ENCODE measurements at regions not wholly inside any gene's neighbourhood (a gene's known extent, or its start where the extent isn't known, plus 50 kb on each side); places are given as distances from the start of the nearest gene placed in this dataset.

DNA sequence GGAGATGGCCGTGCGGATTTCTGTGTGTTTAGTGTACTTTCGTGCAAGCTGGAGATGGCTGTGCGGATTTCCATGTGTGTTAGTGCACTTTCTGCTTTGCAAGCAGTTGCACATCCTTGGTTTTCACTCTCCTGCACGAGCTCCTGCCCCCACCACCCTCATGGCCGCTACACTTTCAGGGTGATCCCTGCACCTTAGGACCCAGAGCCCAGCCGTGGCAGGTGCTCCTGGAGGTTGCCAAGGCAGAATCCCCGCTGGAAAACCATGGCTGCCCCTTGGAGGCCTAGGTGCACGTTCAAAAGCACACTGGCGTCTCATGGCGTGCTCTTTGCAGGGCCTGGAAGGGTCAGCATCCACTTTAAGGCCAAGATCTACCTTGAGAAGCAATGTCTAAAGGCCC is 311.0 kb upstream of the TNRC6C start:
- FAIRE-seq (no peak), DNase-seq (ENCODE audit: insufficient read length, low spot score) (no peak)
- TF ChIP-seq POLR2A (IDR thresholded peaks at IDR 0.05; ENCODE audit: low read depth, low read length): no peak

DNA sequence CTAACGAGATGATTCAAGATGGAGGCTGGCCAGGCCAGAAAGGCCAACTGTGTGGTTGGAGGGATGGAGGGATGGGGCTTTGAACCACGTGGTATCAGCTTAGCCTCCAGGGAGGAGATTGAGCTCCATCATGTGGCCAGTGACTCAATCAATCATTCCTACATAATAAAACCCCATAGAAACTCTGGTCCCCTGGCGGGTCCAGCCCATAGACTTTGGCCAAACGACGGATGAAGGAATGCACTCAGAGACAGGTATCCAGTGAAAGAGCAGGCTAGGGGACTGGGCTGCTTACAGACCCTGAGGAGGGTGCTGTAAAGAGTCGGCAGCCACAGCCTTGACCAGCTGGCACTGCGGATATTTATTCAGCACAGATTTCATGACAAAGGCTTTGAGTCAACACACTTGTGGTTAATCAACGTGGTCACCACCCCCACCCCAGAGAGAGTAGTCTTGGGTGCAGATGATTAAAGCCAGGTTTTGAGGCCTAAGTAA is 308.7 kb upstream of the TNRC6C start:
- no peak for TF ChIP-seq POLR2A (IDR thresholded peaks at IDR 0.05; ENCODE audit: low read depth, low read length)
- FAIRE-seq (no peak), DNase-seq (ENCODE audit: insufficient read length, low spot score) (no peak)

DNA sequence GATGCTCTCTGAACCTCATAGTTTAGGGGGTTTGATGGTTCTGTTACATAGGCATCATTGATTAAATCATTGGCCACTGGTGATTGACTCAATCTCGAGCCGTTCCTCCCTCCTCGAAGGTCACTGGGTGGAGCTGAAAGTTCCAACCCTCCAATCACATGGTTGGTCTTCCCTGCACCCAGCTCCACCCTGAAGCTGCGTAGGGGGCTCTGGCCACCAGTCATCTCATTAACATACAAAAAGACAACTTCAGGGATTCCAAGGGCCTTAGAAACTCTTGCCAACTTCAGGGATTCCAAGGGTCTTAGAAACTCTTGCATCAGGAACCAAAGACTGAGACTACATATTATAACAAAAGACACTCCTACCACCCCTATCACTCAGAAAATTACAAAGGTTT is 306.5 kb upstream of the TNRC6C start:
- DNase-seq (ENCODE audit: insufficient read length, low spot score): no peak
- no peak for FAIRE-seq
- TF ChIP-seq POLR2A (IDR thresholded peaks at IDR 0.05; ENCODE audit: low read depth, low read length): no peak

DNA sequence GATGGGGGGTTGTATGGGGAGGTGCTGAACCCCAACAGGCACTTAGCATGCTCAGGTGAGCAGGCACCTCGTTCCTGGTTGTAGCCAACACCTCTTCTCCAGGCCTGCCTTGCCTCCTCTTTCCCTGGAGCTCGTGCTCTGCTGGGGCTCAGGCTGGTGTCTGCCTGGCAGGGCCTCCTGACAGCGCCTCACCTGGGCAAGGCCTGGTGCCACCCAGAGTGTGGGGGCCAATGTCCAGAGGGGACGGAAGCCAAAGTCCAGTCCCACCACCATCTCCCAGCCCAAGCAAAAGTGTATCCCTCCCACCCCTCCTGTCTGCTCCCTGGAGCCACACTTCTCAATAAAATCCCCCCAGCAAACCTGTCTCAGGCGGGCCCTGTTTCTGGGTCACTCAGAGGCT is 304.2 kb upstream of the TNRC6C start:
- FAIRE-seq: no peak
- no peak for DNase-seq (ENCODE audit: insufficient read length, low spot score)
- TF ChIP-seq POLR2A (IDR thresholded peaks at IDR 0.05; ENCODE audit: low read depth, low read length): no peak

DNA sequence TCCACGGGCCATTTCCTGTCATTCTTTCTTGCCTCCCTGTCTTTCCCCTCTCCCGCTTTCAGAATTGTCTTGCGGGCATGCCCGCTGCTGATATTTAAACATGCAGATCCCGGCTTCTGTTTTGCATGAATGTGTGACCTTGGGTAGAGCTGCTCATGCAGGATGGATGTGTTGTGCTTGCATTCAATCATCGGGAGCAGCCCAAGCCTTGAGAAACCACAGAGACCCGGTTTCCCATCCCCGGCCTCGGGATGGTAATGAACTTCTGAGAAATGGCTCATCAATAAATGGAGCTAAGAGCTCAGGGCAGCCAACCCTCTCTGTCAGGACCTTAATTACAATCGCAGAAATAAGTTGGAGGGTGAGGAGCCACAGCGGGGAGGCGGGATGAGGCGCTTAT is 303.7 kb upstream of the TNRC6C start:
- TF ChIP-seq POLR2A (IDR thresholded peaks at IDR 0.05; ENCODE audit: low read depth, low read length): no peak
- FAIRE-seq (no peak), DNase-seq (ENCODE audit: insufficient read length, low spot score) (no peak)

DNA sequence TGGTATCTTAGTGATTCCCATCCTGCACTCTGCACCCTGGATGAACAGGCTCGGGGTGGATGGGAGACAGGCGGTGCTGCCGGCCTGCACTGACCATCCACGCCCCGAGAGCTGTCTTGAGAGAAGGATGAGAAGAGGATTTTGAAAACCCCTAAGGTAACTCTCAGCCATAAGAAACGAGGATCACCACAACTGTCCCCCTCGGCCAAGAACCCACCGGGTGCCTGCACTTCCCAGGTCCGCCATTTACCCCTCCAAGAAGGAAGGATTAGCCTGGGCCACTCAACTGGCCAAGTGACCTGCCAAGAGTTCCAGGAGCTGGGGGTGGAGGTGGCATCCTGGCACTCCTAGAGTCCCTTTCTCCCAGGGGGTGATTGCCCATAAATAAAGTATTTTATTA is 302.4 kb upstream of the TNRC6C start:
- DNase-seq (ENCODE audit: insufficient read length, low spot score) (no peak), FAIRE-seq (no peak)
- TF ChIP-seq POLR2A (IDR thresholded peaks at IDR 0.05; ENCODE audit: low read depth, low read length): no peak

DNA sequence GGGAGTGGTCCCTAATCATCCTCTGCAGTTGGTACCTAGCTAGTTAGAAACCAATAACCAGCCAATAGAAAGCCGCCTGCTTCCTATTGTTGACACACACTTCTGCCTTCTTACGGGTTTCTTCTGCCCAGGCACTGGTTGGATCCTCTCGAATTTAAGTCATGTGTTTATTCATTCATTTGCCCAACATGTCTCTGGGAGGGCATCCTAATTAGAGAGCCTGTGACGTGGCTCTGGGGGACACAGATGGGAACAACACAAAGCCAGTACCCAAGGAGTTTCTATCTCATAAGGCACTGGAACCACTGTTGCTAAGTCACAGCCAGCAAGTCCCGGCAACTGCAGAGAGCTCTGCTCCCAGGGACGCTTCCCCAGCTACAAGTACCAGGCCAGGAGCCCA is 300.7 kb upstream of the TNRC6C start:
- DNase-seq (ENCODE audit: insufficient read length, low spot score) (no peak), FAIRE-seq (no peak)
- no peak for TF ChIP-seq POLR2A (IDR thresholded peaks at IDR 0.05; ENCODE audit: low read depth, low read length)

DNA sequence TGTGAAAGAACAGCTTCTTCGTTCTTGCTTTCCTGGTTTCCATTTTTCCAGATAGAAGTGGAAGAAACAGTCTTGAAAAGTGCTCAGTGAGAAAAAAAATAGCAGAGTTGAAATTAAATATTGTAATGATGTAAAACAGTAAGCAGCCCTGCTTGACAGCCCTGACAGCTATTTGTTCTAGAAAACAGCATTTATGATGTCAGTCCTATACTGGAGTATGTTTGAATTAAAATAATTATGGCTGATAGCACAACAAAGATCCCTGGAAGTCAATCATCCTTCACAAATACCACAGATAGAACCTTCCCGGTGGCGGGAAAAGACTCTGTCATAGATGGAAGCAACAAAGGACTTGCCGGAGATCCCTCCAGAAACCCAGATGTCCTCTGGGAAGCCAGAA is 298.0 kb upstream of the TNRC6C start:
- no peak for TF ChIP-seq POLR2A (IDR thresholded peaks at IDR 0.05; ENCODE audit: low read depth, low read length)
- FAIRE-seq (no peak), DNase-seq (ENCODE audit: insufficient read length, low spot score) (no peak)

DNA sequence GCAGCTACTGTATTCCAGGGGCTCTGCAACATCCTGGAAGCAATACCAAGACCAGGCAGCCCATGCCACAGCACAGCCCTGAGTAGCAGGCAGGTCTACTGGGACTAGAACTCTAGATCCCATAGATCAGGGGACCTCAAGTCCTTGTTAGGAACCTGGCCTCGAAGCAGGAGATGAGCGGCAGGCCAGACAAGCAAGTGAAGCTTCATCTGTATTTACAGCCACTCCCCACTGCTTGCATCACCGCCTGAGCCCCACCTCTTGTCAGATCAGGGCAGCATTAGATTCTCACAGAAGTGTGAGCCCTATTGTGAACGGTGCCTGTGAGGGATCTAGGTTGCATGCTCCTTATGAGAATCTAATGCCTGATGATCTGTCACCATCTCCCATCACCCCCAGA is 295.7 kb upstream of the TNRC6C start:
- DNase-seq (ENCODE audit: insufficient read length, low spot score) (no peak), FAIRE-seq (no peak)
- no peak for TF ChIP-seq POLR2A (IDR thresholded peaks at IDR 0.05; ENCODE audit: low read depth, low read length)

DNA sequence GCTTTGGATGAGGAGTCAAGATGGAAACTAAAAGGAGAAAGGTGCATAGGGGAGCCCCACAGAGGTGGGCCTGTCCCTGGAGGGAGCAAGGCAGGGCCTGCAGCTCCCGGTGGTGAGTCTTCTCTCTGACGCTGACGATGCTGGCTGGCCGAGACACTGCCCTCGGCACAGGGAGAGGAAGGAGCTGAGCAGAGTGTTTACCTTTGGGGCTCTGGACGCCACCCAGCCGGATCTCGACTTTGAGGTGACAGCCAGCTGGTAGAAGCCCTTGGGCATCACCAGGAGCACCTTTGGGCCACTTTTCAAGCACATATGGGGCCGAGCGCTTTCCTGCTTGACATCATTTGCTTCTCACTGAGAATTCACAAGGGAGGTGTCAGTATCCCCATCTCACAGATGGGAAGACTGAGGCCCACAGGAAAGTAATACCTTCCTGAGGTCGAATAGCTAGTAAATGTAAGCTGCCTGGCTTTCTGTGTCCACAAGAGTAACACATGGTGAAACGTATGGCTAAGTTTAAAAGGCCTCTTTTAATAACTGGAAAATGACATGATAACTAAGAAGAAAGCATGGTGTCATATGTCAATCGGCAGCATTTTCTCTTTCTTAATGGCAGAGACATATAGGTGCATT is 294.3 kb upstream of the TNRC6C start:
- FAIRE-seq (no peak), DNase-seq (ENCODE audit: insufficient read length, low spot score) (no peak)
- TF ChIP-seq POLR2A (IDR thresholded peaks at IDR 0.05; ENCODE audit: low read depth, low read length): no peak

DNA sequence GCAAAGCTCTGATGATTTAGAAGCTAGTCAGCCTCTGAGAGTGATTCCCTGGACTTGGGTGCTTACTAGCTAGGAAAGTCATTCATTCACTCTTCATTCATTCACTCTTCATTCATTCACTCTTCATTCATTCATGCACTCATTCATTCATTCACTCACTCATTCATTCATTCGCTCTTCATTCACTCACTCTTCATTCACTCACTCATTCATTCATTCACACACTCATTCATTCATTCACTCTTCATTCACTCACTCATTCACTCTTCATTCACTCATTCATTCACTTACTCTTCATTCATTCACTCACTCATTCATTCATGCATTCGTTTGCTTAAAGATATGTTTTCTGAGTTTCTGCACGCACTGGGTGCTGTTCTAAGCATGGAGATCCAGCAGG is 292.7 kb upstream of the TNRC6C start:
- TF ChIP-seq POLR2A (IDR thresholded peaks at IDR 0.05; ENCODE audit: low read depth, low read length): no peak
- FAIRE-seq (no peak), DNase-seq (ENCODE audit: insufficient read length, low spot score) (no peak)

DNA sequence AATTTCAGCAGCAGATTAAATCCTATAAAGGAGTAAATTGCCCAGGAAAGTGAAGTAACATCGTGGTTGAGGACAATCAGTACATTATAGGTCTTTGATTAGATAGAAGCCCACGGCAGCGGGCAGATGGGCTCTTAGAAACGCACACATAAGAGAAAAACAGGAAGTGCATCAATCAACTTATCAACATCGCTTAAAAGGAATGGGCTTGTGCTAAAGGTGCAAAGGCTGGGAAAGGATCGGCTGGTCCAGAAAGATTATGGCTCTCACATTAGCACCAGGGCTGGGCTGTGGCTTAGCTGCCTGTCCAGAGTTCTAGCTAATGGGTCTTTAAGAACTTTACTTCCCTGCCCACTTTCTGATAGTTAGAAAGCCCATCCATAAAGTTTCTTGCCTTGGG is 292.0 kb upstream of the TNRC6C start:
- no peak for FAIRE-seq

DNA sequence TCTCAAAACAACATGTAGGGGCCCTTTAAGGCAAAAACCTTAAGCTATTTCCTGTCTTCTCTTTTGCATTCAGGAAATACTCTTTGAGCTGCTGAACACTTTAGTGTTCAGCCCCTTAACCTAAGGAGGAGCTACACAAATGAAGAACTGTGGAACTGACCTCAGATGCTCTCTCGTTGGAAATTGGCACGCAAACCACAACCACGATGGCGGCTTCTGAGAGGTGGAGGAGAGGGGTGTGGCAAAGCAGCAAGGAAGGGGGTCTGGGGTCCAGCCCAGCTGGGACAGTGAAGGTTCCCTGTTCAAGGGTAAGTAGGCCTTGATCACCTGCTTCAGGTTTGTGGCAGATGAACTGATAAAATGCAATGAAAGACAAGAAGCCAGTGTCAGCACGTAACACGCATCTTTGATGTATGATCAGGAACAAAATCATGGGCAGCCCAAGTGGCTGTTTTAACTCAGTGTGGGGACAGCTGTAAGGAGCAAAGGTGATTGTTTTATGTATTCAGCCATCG is 291.6 kb upstream of the TNRC6C start:
- no peak for DNase-seq (ENCODE audit: insufficient read length, low spot score)
- FAIRE-seq: no peak
- TF ChIP-seq POLR2A (IDR thresholded peaks at IDR 0.05; ENCODE audit: low read depth, low read length): no peak

More for the DNA sequence above, 292.0 kb upstream of the TNRC6C start:
- no peak for DNase-seq (ENCODE audit: insufficient read length, low spot score)
- TF ChIP-seq POLR2A (IDR thresholded peaks at IDR 0.05; ENCODE audit: low read depth, low read length): no peak

DNA sequence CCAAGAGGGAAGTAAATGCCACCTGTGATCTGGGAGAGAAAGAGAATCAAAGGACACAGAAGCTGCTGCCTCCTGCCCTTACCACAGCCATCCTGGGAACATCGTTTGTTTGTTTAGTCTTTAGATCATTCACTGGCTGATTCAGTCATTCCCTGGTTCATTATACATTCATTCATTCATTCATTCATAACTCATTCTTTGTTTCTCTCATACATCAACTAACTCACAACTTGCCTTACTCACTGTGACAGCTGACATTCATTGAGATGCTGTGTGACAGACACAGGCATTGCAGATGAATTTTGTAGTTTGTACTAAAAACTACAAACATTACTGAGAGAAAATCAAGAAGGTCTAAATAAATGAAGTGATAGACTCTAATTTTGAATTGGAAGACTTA is 291.0 kb upstream of the TNRC6C start:
- no peak for DNase-seq (ENCODE audit: insufficient read length, low spot score)
- no peak for TF ChIP-seq POLR2A (IDR thresholded peaks at IDR 0.05; ENCODE audit: low read depth, low read length)
- FAIRE-seq: no peak

DNA sequence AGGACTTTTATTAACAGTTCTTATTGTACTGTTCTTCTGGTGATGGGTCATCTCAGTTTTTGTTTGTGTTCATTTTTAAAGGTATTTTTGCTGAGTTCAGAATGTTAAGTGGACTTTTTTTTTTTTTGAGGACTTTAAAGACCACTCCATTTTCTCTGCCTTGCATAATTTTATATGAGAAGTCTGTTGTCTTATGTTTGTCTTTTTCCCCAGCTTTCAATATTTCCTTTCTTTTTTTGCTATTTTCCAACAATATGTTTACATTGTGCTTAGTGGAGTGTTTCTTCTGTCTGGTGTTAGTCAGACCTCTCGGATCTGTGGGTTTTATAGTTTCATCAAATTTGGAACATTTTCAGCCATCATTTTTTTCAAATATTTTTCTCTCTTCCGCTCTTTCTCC is 290.0 kb upstream of the TNRC6C start:
- DNase-seq (ENCODE audit: insufficient read length, low spot score) (no peak), FAIRE-seq (no peak)
- no peak for TF ChIP-seq POLR2A (IDR thresholded peaks at IDR 0.05; ENCODE audit: low read depth, low read length)

DNA sequence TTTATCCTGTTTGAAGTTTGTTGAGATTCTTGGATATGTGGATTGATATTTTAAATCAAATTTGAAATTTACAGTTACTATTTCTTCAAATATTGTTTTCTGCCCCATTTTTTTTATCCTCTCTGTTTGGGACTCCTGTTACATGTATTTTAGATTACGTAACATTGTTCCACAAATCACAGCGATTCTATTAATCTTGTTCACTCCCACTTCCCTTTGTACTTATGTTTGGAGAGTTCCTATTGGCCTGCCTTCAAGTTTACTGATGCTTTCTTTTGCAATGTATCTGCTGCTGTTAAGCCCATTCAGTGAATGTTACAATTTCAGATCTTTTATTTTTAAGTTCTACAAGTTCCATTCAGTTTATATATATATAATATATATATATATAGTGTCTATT is 288.3 kb upstream of the TNRC6C start:
- DNase-seq (ENCODE audit: insufficient read length, low spot score) (no peak), FAIRE-seq (no peak)

More for the DNA sequence above, 288.3 kb upstream of the TNRC6C start:
- no peak for TF ChIP-seq POLR2A (IDR thresholded peaks at IDR 0.05; ENCODE audit: low read depth, low read length)
